ENCODE measurements at regions not wholly inside any gene's neighbourhood (a gene's known extent, or its start where the extent isn't known, plus 50 kb on each side); places are given as distances from the start of the nearest gene placed in this dataset.
A peak's percentile ranks its signal among the peaks of the same experiment; 100 is the strongest.

GRCh38 chr13:99859178-99860177 is 112.1 kb downstream of the ZIC5 start:
- peak; percentile 79 for DNase-seq

- DNase-seq: no peak
These were observed 113.8 kb downstream of the ZIC5 start for GRCh38 chr13:99857738-99858137.

GRCh38 chr13:99855526-99856420 is 115.8 kb downstream of the ZIC5 start:
- no peak for DNase-seq

- DNase-seq: no peak
These were observed 117.2 kb downstream of the ZIC5 start for GRCh38 chr13:99854366-99854765.

- no peak for DNase-seq
These were observed 124.2 kb downstream of the ZIC5 start for GRCh38 chr13:99847318-99847750.

- DNase-seq: no peak
These were observed 126.2 kb downstream of the ZIC5 start for GRCh38 chr13:99845161-99845874.

- DNase-seq: no peak
These were observed 127.1 kb downstream of the ZIC5 start for GRCh38 chr13:99844421-99844820.

- DNase-seq: no peak
These were observed 127.7 kb downstream of the ZIC5 start for GRCh38 chr13:99843872-99844271.

GRCh38 chr13:99842405-99842804 is 129.2 kb downstream of the ZIC5 start:
- DNase-seq: no peak

- no peak for DNase-seq
These were observed 135.3 kb downstream of the ZIC5 start for GRCh38 chr13:99836291-99836690.

- no peak for DNase-seq
These were observed 136.1 kb downstream of the ZIC5 start for GRCh38 chr13:99835442-99835841.

GRCh38 chr13:99834246-99834645 is 137.3 kb downstream of the ZIC5 start:
- DNase-seq: no peak

- no peak for DNase-seq
These were observed 139.2 kb downstream of the ZIC5 start for GRCh38 chr13:99832347-99832746.

- no peak for DNase-seq
These were observed 140.6 kb downstream of the ZIC5 start for GRCh38 chr13:99830931-99831330.

- DNase-seq: no peak
These were observed 141.9 kb downstream of the ZIC5 start for GRCh38 chr13:99829593-99830239.

- no peak for DNase-seq
These were observed 142.4 kb downstream of the ZIC5 start for GRCh38 chr13:99829161-99829560.

- DNase-seq: no peak
These were observed 142.8 kb downstream of the ZIC5 start for GRCh38 chr13:99828735-99829134.

- DNase-seq: no peak
These were observed 143.4 kb downstream of the ZIC5 start for GRCh38 chr13:99828123-99828522.

GRCh38 chr13:99827011-99827772 is 144.4 kb downstream of the ZIC5 start:
- no peak for DNase-seq

GRCh38 chr13:99823961-99824360 is 147.6 kb downstream of the ZIC5 start:
- no peak for DNase-seq

- no peak for DNase-seq
These were observed 148.7 kb downstream of the ZIC5 start for GRCh38 chr13:99822820-99823219.

GRCh38 chr13:99821741-99822140 is 149.8 kb downstream of the ZIC5 start:
- no peak for DNase-seq
